Hepatocyte (in vitro differentiated cells): ENCODE measurements at regions not wholly inside any gene's neighbourhood (a gene's known extent, or its start where the extent isn't known, plus 50 kb on each side); places are given as distances from the start of the nearest gene placed in this dataset.

Experiments
- DNase-seq: peaks from one replicate; pipeline ENCODE4 v3.0.0-alpha.2; 2016; ENCODE audit warnings: low spot score
- H2AFZ ChIP-seq: fragments of 200-600 bp; sonication (generic); 2 replicates; pipeline ENCODE4 v1.6.0; 2016; ENCODE audit warnings: antibody characterized with exemption, mild to moderate bottlenecking
- H3K27ac ChIP-seq: fragments of 200-600 bp; sonication (generic); 2 replicates; pipeline ENCODE4 v1.5.1; 2016; ENCODE audit warnings: mild to moderate bottlenecking
- H3K27me3 ChIP-seq: fragments of 200-600 bp; sonication (generic); 2 replicates; pipeline ENCODE4 v1.6.1; 2016
- H3K36me3 ChIP-seq: fragments of 200-600 bp; sonication (generic); replicated peaks from 2 replicates; pipeline ENCODE4 v1.5.1; 2016; ENCODE audit warnings: low read depth; ENCODE audit not compliant: insufficient read depth
- H3K4me1 ChIP-seq: fragments of 200-600 bp; sonication (generic); 2 replicates; pipeline ENCODE4 v1.5.1; 2016; ENCODE audit warnings: mild to moderate bottlenecking, moderate library complexity; ENCODE audit not compliant: insufficient read depth
- H3K4me2 ChIP-seq: fragments of 200-600 bp; sonication (generic); 2 replicates; pipeline ENCODE4 v1.6.0; 2016
- H3K4me3 ChIP-seq: fragments of 200-600 bp; sonication (generic); 2 replicates; pipeline ENCODE4 v1.5.1; 2016; ENCODE audit warnings: mild to moderate bottlenecking
- H3K79me2 ChIP-seq: fragments of 200-600 bp; sonication (generic); 2 replicates; pipeline ENCODE4 v1.6.0; 2017; ENCODE audit warnings: mild to moderate bottlenecking
- H3K9me2 ChIP-seq: fragments of 200-600 bp; sonication (generic); replicated peaks from 2 replicates; pipeline ENCODE4 v1.6.0; 2017; ENCODE audit warnings: mild to moderate bottlenecking; ENCODE audit not compliant: insufficient read depth
- H3K9me3 ChIP-seq: fragments of 200-600 bp; sonication (generic); 2 replicates; pipeline ENCODE4 v1.5.1; 2016; ENCODE audit warnings: low read depth, mild to moderate bottlenecking
- H4K20me1 ChIP-seq: fragments of 200-600 bp; sonication (generic); 2 replicates; pipeline ENCODE4 v1.6.0; 2016; ENCODE audit warnings: mild to moderate bottlenecking; ENCODE audit not compliant: insufficient read depth, poor library complexity, severe bottlenecking
- EZH2 ChIP-seq: fragments of 200-600 bp; sonication (generic); IDR thresholded peaks from 2 replicates; pipeline ENCODE4 v1.6.1; 2016; ENCODE audit warnings: antibody characterized with exemption, mild to moderate bottlenecking, borderline replicate concordance
- EZH2phosphoT487 ChIP-seq: fragments of 200-600 bp; sonication (generic); IDR thresholded peaks from one replicate; pipeline ENCODE4 v1.6.1; 2018; ENCODE audit warnings: antibody characterized with exemption, mild to moderate bottlenecking, low read depth, moderate library complexity; ENCODE audit not compliant: unreplicated experiment, severe bottlenecking
- WGBS: methylation state at CpG from one replicate; pipeline ENCODE4 v1.1.6; 2016; ENCODE audit warnings: low lambda C conversion rate; ENCODE audit errors: missing lambda C conversion rate; 5-methylcytosine and 5-hydroxymethylcytosine counted together
- TF ChIP-seq, protein P1 (sequence below): fragments of 200-600 bp; sonication (generic); IDR thresholded peaks from 2 replicates; pipeline ENCODE4 v1.5.1; 2016; ENCODE audit warnings: antibody characterized with exemption, mild to moderate bottlenecking; ENCODE audit not compliant: poor library complexity

DNA sequence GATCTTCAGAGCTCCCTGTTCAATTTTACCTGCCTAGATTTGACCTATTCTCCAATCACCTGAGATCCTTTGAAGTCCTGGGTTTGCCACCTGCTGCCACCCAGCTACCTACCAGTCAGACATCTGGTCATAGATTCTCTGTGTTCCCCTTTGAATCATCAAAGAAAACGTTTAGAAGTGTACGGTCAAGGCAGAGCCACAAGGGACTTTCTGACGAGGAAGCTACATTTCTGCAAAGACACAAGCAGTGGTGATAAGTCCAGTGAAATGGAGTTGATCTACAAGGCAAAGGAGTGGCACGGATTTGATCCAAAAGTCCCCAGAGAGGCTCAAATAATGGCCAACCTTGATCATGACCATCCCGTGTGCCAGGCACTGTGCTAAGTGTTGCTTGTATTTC, 549.9 kb downstream of the MIAT start:
- no peaks in the 10 kb centered on the region for H3K9me3 ChIP-seq
- H3K4me2 ChIP-seq: no peak overlapping the region
- no peak for DNase-seq
- no peaks in the 10 kb centered on the region for H3K36me3 ChIP-seq
- H3K27ac ChIP-seq: no peak overlapping the region
- H3K9me2 ChIP-seq: no peaks in the 10 kb centered on the region
- no peak overlapping the region for H2AFZ ChIP-seq
- H3K4me3 ChIP-seq: no peak overlapping the region
- TF ChIP-seq, protein P1, sequence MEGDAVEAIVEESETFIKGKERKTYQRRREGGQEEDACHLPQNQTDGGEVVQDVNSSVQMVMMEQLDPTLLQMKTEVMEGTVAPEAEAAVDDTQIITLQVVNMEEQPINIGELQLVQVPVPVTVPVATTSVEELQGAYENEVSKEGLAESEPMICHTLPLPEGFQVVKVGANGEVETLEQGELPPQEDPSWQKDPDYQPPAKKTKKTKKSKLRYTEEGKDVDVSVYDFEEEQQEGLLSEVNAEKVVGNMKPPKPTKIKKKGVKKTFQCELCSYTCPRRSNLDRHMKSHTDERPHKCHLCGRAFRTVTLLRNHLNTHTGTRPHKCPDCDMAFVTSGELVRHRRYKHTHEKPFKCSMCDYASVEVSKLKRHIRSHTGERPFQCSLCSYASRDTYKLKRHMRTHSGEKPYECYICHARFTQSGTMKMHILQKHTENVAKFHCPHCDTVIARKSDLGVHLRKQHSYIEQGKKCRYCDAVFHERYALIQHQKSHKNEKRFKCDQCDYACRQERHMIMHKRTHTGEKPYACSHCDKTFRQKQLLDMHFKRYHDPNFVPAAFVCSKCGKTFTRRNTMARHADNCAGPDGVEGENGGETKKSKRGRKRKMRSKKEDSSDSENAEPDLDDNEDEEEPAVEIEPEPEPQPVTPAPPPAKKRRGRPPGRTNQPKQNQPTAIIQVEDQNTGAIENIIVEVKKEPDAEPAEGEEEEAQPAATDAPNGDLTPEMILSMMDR: no peak
- no peaks in the 10 kb centered on the region for H3K27me3 ChIP-seq
- no peaks in the 10 kb centered on the region for H4K20me1 ChIP-seq
- H3K4me1 ChIP-seq: peaks cover 26% of the 10 kb centered on the region
- H3K79me2 ChIP-seq: no peaks in the 10 kb centered on the region
- 82% methylated on average over 5 of the region's 5 CpGs for WGBS

- H4K20me1 ChIP-seq: no peaks in the 10 kb centered on the region
- H3K4me3 ChIP-seq: no peak overlapping the region
- no peak for DNase-seq
- H3K79me2 ChIP-seq: no peaks in the 10 kb centered on the region
- no peak overlapping the region for H3K4me2 ChIP-seq
- no peaks in the 10 kb centered on the region for H3K9me3 ChIP-seq
- no peaks in the 10 kb centered on the region for H3K27me3 ChIP-seq
- peaks cover 22% of the 10 kb centered on the region for H3K4me1 ChIP-seq
- H3K9me2 ChIP-seq: no peaks in the 10 kb centered on the region
- no peak overlapping the region for H3K27ac ChIP-seq
- no peak overlapping the region for H2AFZ ChIP-seq
- no peak for TF ChIP-seq EZH2phosphoT487
- no peak for TF ChIP-seq EZH2
- TF ChIP-seq, protein P1: no peak
- 45% methylated on average over 4 of the region's 4 CpGs for WGBS
- no peaks in the 10 kb centered on the region for H3K36me3 ChIP-seq
Observed at GRCh38 chr22:27207907-27208306, 550.5 kb downstream of the MIAT start.

GRCh38 chr22:27210111-27210730, 552.8 kb downstream of the MIAT start:
- no peak overlapping the region for H3K4me2 ChIP-seq
- WGBS: 71% methylated on average over 10 of the region's 10 CpGs
- H3K9me3 ChIP-seq: no peaks in the 10 kb centered on the region
- no peak overlapping the region for H3K4me3 ChIP-seq
- DNase-seq: no peak
- H3K27ac ChIP-seq: no peak overlapping the region
- TF ChIP-seq EZH2phosphoT487 (no peak), EZH2 (no peak)
- TF ChIP-seq, protein P1: no peak
- H4K20me1 ChIP-seq: no peaks in the 10 kb centered on the region
- H3K4me1 ChIP-seq: peaks cover 20% of the 10 kb centered on the region
- no peak overlapping the region for H2AFZ ChIP-seq
- no peaks in the 10 kb centered on the region for H3K36me3 ChIP-seq
- no peaks in the 10 kb centered on the region for H3K79me2 ChIP-seq
- no peaks in the 10 kb centered on the region for H3K9me2 ChIP-seq
- H3K27me3 ChIP-seq: no peaks in the 10 kb centered on the region

GRCh38 chr22:27212102-27212501, 554.7 kb downstream of the MIAT start:
- peak overlapping the region; percentile 29 for H3K4me2 ChIP-seq
- H4K20me1 ChIP-seq: no peaks in the 10 kb centered on the region
- TF ChIP-seq EZH2 (no peak), EZH2phosphoT487 (no peak)
- TF ChIP-seq, protein P1: no peak
- H3K27ac ChIP-seq: peak overlapping the region; percentile 84
- H3K36me3 ChIP-seq: no peaks in the 10 kb centered on the region
- H3K27me3 ChIP-seq: no peaks in the 10 kb centered on the region
- WGBS: 41% methylated on average over 4 of the region's 4 CpGs
- no peaks in the 10 kb centered on the region for H3K79me2 ChIP-seq
- no peak overlapping the region for H3K4me3 ChIP-seq
- no peak for DNase-seq
- no peaks in the 10 kb centered on the region for H3K9me3 ChIP-seq
- no peaks in the 10 kb centered on the region for H3K9me2 ChIP-seq
- no peak overlapping the region for H2AFZ ChIP-seq
- peaks cover 20% of the 10 kb centered on the region for H3K4me1 ChIP-seq
